PC-3 (cell line): ENCODE measurements at regions not wholly inside any gene's neighbourhood (a gene's known extent, or its start where the extent isn't known, plus 50 kb on each side); places are given as distances from the start of the nearest gene placed in this dataset.
A peak's percentile ranks its signal among the peaks of the same experiment; 100 is the strongest.

Experiments used
- CTCF ChIP-seq: fragments of 300-600 bp; sonication (generic); conservative IDR thresholded peaks from 2 replicates; pipeline ENCODE4 v1.5.1; 2017; ENCODE audit warnings: antibody characterized with exemption, low read depth, mild to moderate bottlenecking, low read length
- EZH2 ChIP-seq: fragments of 300-600 bp; sonication (generic); IDR thresholded peaks from one replicate; pipeline ENCODE4 v1.6.1; 2017; ENCODE audit warnings: antibody characterized with exemption, mild to moderate bottlenecking, low read length; ENCODE audit not compliant: unreplicated experiment
- EZH2phosphoT487 ChIP-seq: fragments of 300-600 bp; sonication (generic); IDR thresholded peaks from 2 replicates; pipeline ENCODE4 v1.6.1; 2018; ENCODE audit warnings: mild to moderate bottlenecking, antibody characterized with exemption, low read length, borderline replicate concordance

GRCh38 chr5:143648696-143649095 is 163.3 kb upstream of the HMHB1 start:
- TF ChIP-seq CTCF (peak; percentile 40), EZH2 (no peak), EZH2phosphoT487 (no peak)
